ENCODE measurements at regions not wholly inside any gene's neighbourhood (a gene's known extent, or its start where the extent isn't known, plus 50 kb on each side); places are given as distances from the start of the nearest gene placed in this dataset.

GRCh38 chr9:30060976-30061375 is 2323.5 kb upstream of the ACO1 start:
- Histone ChIP-seq H3K79me2 (ENCODE audit: insufficient read depth, low read length) (no peaks in the 10 kb centered on the region), H3K27me3 (ENCODE audit: insufficient read depth, low read length) (no peaks in the 10 kb centered on the region), H3T11ph (ENCODE audit: low read length) (no peak overlapping the region), H3K9me3 (ENCODE audit: control insufficient read depth, low read depth, low read length) (no peaks in the 10 kb centered on the region), H3K14ac (ENCODE audit: insufficient read depth, low read length) (no peak overlapping the region), H2BK120ac (ENCODE audit: low read depth, low read length, poor library complexity, severe bottlenecking) (no peak overlapping the region), H4K91ac (ENCODE audit: insufficient read length, low read depth, low read length) (no peak overlapping the region), H4K5ac (ENCODE audit: insufficient read length, low read depth, low read length) (no peak overlapping the region), H2AFZ (ENCODE audit: low read length) (no peak overlapping the region), H2BK15ac (ENCODE audit: low read depth, low read length) (no peak overlapping the region), H2BK12ac (ENCODE audit: insufficient read length, low read depth, low read length) (no peak overlapping the region), H3K79me1 (ENCODE audit: insufficient read depth, low read depth, low read length, poor library complexity, severe bottlenecking) (no peaks in the 10 kb centered on the region), H2BK20ac (ENCODE audit: low read depth, low read length, poor library complexity, severe bottlenecking) (no peak overlapping the region), H3K23ac (ENCODE audit: insufficient read length, low read depth, low read length) (no peak overlapping the region), H4K8ac (replicated peaks; ENCODE audit: insufficient read length, low read depth, low read length) (no peak overlapping the region), H3K4me1 (ENCODE audit: insufficient read depth, low read length) (no peaks in the 10 kb centered on the region), H3K23me2 (ENCODE audit: insufficient read length, low read depth, low read length, poor library complexity, severe bottlenecking) (no peaks in the 10 kb centered on the region), H3K18ac (ENCODE audit: insufficient read length, low read depth, low read length) (no peak overlapping the region), H3K9ac (ENCODE audit: extremely low read depth, insufficient read length, low read length) (no peak overlapping the region), H3K27ac (ENCODE audit: insufficient read length, low read depth, low read length) (no peak overlapping the region), H3K4me2 (ENCODE audit: insufficient read depth, insufficient read length, low read length) (no peak overlapping the region), H2BK5ac (ENCODE audit: insufficient read length, low read length) (no peak overlapping the region), H3K56ac (ENCODE audit: insufficient read length, low read depth, low read length) (no peak overlapping the region), H2AK5ac (ENCODE audit: insufficient read length, low read length) (no peak overlapping the region), H3K4ac (ENCODE audit: low read depth, low read length) (no peak overlapping the region), H4K20me1 (ENCODE audit: control insufficient read depth, insufficient read depth, insufficient read length) (no peaks in the 10 kb centered on the region)
- Mint-ChIP-seq H3K36me3 (ENCODE audit: insufficient read depth in 1 of 3, low read depth in 3 of 3) (no peaks in the 10 kb centered on the region), H3K9me3 (0 out of 5 replicates have a peak, but pooled peaks cover 0 to 2% of the 10 kb centered on the region in 2 experiments), H3K4me3 (no peak overlapping the region), H3K27me3 (ENCODE audit: low read depth) (no peaks in the 10 kb centered on the region), H3K27ac (no peak overlapping the region), H3K4me1 (peaks cover 4% of the 10 kb centered on the region in 2 experiments; a peak in 2 of 4 replicates)
- TF ChIP-seq CTCF (conservative IDR thresholded peaks at IDR 0.05): no peak
- no peak for DNase-seq

All from H9 (cell line).